Caco-2 (cell line): ENCODE measurements at regions not wholly inside any gene's neighbourhood (a gene's known extent, or its start where the extent isn't known, plus 50 kb on each side); places are given as distances from the start of the nearest gene placed in this dataset.

Experiments
- BruUV-seq: library from RNA; stranded (reverse); fragments of 400-500 nt; replicated peaks from 2 replicates; lab custom pipeline; 2021; lab: Mats Ljungman, UMichigan
- CTCF ChIA-PET: fragments of 300-600 bp; sonication (Branson Sonifier 250); formaldehyde crosslinking; loops from one replicate; lab custom pipeline; 2022; ENCODE audit warnings: antibody characterized with exemption; lab: Charles Lee
- POLR2A ChIA-PET: fragments of 300-600 bp; sonication (Branson Sonifier 250); formaldehyde crosslinking; loops from one replicate; lab custom pipeline; 2022; ENCODE audit warnings: antibody characterized with exemption; lab: Charles Lee
- DNase-seq, 2 experiments: peaks; one replicate each; pipeline versions ENCODE4 v3.0.0 to v3.0.0-alpha.2; 2020 to 2022
- H3K27me3 ChIP-seq: replicated peaks from 2 replicates; pipeline ENCODE4 v1.6.0; 2011; ENCODE audit warnings: low read length; ENCODE audit not compliant: control insufficient read depth, insufficient read depth
- H3K36me3 ChIP-seq: 2 replicates; pipeline ENCODE4 v1.5.1; 2011; ENCODE audit warnings: low read length; ENCODE audit not compliant: control insufficient read depth, insufficient read depth
- H3K4me1 ChIP-seq: fragments of 250-450 bp; sonication (Bioruptor Pico); 2 replicates; pipeline ENCODE4 v1.5.1; 2020; ENCODE audit warnings: mild to moderate bottlenecking
- H3K4me3 ChIP-seq: 2 replicates; pipeline ENCODE4 v1.5.1; 2011; ENCODE audit warnings: low read depth, mild to moderate bottlenecking, control low read depth, low read length
- H3K9me3 ChIP-seq: fragments of 250-450 bp; sonication (Bioruptor Pico); 2 replicates; pipeline ENCODE4 v1.5.1; 2020; ENCODE audit warnings: mild to moderate bottlenecking, moderate library complexity
- H3K27ac Mint-ChIP-seq: one replicate; pipeline ENCODE4 v1.8.0; 2022; ENCODE audit warnings: mixed read lengths; ENCODE audit not compliant: unreplicated experiment
- H3K27me3 Mint-ChIP-seq: one replicate; pipeline ENCODE4 v1.8.0; 2022; ENCODE audit warnings: mixed read lengths; ENCODE audit not compliant: insufficient read depth, unreplicated experiment
- H3K36me3 Mint-ChIP-seq: one replicate; pipeline ENCODE4 v1.8.0; 2022; ENCODE audit warnings: mild to moderate bottlenecking, mixed read lengths; ENCODE audit not compliant: insufficient read depth, unreplicated experiment
- H3K4me1 Mint-ChIP-seq: one replicate; pipeline ENCODE4 v1.8.0; 2022; ENCODE audit warnings: low read depth, mixed read lengths; ENCODE audit not compliant: unreplicated experiment
- H3K4me3 Mint-ChIP-seq: one replicate; pipeline ENCODE4 v1.8.0; 2022; ENCODE audit warnings: mild to moderate bottlenecking, moderate library complexity, mixed read lengths; ENCODE audit not compliant: unreplicated experiment
- H3K9me3 Mint-ChIP-seq: one replicate; pipeline ENCODE4 v1.8.0; 2022; ENCODE audit warnings: mixed read lengths; ENCODE audit not compliant: unreplicated experiment
- CTCF ChIP-seq, 2 experiments: fragments of 200-600 bp in 1 of 2; IDR thresholded peaks; 1 replicate in 1 of 2; 2 replicates in 1 of 2; pipeline versions ENCODE4 v1.5.1 to v1.8.0; 2011 to 2022; ENCODE audit warnings: antibody characterized with exemption in 1 of 2, control low read depth in 1 of 2, inconsistent platforms in 1 of 2, low read depth in 1 of 2, low read length in 1 of 2, mild to moderate bottlenecking in 1 of 2, moderate library complexity in 1 of 2; ENCODE audit not compliant: insufficient read depth in 1 of 2, severe bottlenecking in 1 of 2, unreplicated experiment in 1 of 2
- intact Hi-C: fragments of 100-400 bp; cut with micrococcal nuclease; formaldehyde crosslinking; loops from one replicate; pipeline ENCODE4 v1.10.0; 2022; ENCODE audit not compliant: unreplicated experiment

- no TSS peak for BruUV-seq
- no peaks in the 10 kb centered on the region for H3K27me3 Mint-ChIP-seq
- CTCF ChIA-PET: no interaction called here
Observed at GRCh38 chr12:115871714-115872113, 405.8 kb downstream of the MED13L start.

GRCh38 chr12:115870510-115870909 is 407.0 kb downstream of the MED13L start:
- no peak overlapping the region for H3K4me3 Mint-ChIP-seq
- ChIA-PET POLR2A (no interaction called here), CTCF (interaction anchor here (0.6 to 0.7 kb wide), 4 partner anchors 48 to 1064 kb away, joined by 3 to 5 read pairs (median 4); no protein-coding TSS in a partner anchor)
- no TSS peak for BruUV-seq
- H3K9me3 Mint-ChIP-seq: no peaks in the 10 kb centered on the region
- intact Hi-C loops: no loop called here
- no peak for DNase-seq
- TF ChIP-seq CTCF (IDR thresholded peaks at IDR 0.05; ENCODE audit: insufficient read depth in 1 of 2, low read depth in 1 of 2, low read length in 1 of 2, severe bottlenecking in 1 of 2, unreplicated experiment in 1 of 2): no peak
- Histone ChIP-seq H3K4me3 (no peak overlapping the region), H3K36me3 (no peaks in the 10 kb centered on the region), H3K4me1 (peaks cover 22% of the 10 kb centered on the region), H3K9me3 (no peaks in the 10 kb centered on the region), H3K27me3 (no peaks in the 10 kb centered on the region)
- H3K27me3 Mint-ChIP-seq: no peaks in the 10 kb centered on the region
- peaks cover 26% of the 10 kb centered on the region for H3K4me1 Mint-ChIP-seq
- no peaks in the 10 kb centered on the region for H3K36me3 Mint-ChIP-seq
- H3K27ac Mint-ChIP-seq: no peak overlapping the region

More at GRCh38 chr12:115871714-115872113, 405.8 kb downstream of the MED13L start:
- intact Hi-C loops: loop anchor here (2.0 kb wide), 1 partner anchor 77 kb away; no protein-coding TSS in a partner anchor
- no peaks in the 10 kb centered on the region for H3K36me3 Mint-ChIP-seq
- no peaks in the 10 kb centered on the region for H3K9me3 Mint-ChIP-seq
- H3K4me1 Mint-ChIP-seq: peaks cover 26% of the 10 kb centered on the region
- H3K4me3 Mint-ChIP-seq: no peak overlapping the region
- H3K4me3 ChIP-seq: no peak overlapping the region
- peak; percentile 39 to 48 for DNase-seq
- TF ChIP-seq CTCF (IDR thresholded peaks at IDR 0.05; ENCODE audit: insufficient read depth in 1 of 2, low read depth in 1 of 2, low read length in 1 of 2, severe bottlenecking in 1 of 2, unreplicated experiment in 1 of 2): peak; percentile 54 to 59
- peaks cover 22% of the 10 kb centered on the region for H3K4me1 ChIP-seq
- POLR2A ChIA-PET: no interaction called here
- no peaks in the 10 kb centered on the region for H3K9me3 ChIP-seq
- no peaks in the 10 kb centered on the region for H3K36me3 ChIP-seq
- H3K27me3 ChIP-seq: no peaks in the 10 kb centered on the region
- H3K27ac Mint-ChIP-seq: peak overlapping the region; percentile 27

GRCh38 chr12:115870021-115870420 is 407.5 kb downstream of the MED13L start:
- POLR2A ChIA-PET: no interaction called here
- H3K4me3 ChIP-seq: no peak overlapping the region
- intact Hi-C loops: no loop called here
- no peaks in the 10 kb centered on the region for H3K9me3 Mint-ChIP-seq
- H3K27me3 Mint-ChIP-seq: no peaks in the 10 kb centered on the region
- no peak for DNase-seq
- H3K36me3 Mint-ChIP-seq: no peaks in the 10 kb centered on the region
- no peaks in the 10 kb centered on the region for H3K9me3 ChIP-seq
- H3K36me3 ChIP-seq: no peaks in the 10 kb centered on the region
- peak overlapping the region; percentile 17 for H3K27ac Mint-ChIP-seq
- no peak overlapping the region for H3K4me3 Mint-ChIP-seq
- no TSS peak for BruUV-seq
- peaks cover 26% of the 10 kb centered on the region for H3K4me1 Mint-ChIP-seq
- TF ChIP-seq CTCF (IDR thresholded peaks at IDR 0.05; ENCODE audit: insufficient read depth in 1 of 2, low read depth in 1 of 2, low read length in 1 of 2, severe bottlenecking in 1 of 2, unreplicated experiment in 1 of 2): no peak
- H3K4me1 ChIP-seq: peaks cover 22% of the 10 kb centered on the region
- CTCF ChIA-PET: interaction anchor here (0.6 to 0.7 kb wide), 4 partner anchors 48 to 1064 kb away, joined by 3 to 5 read pairs (median 4); no protein-coding TSS in a partner anchor
- no peaks in the 10 kb centered on the region for H3K27me3 ChIP-seq
